Left lung (tissue), 4 donors: ENCODE measurements at regions not wholly inside any gene's neighbourhood (a gene's known extent, or its start where the extent isn't known, plus 50 kb on each side); places are given as distances from the start of the nearest gene placed in this dataset.

Source experiments
- ATAC-seq: fragments of 200-7000 bp; cut with Tn5 transposase; one replicate; pipeline ENCODE4 v1.9.1; 2020; ENCODE audit warnings: moderate library complexity
- DNase-seq, 4 donors: peaks; one replicate each; pipeline ENCODE4 v3.0.0-alpha.2; 2013 to 2020
- H3K27ac ChIP-seq, 2 donors: fragments of 200-600 bp; sonication (generic) in 1 of 2; one replicate each; pipeline versions ENCODE4 v1.5.0 to v1.8.0; 2020 to 2021
- H3K27me3 ChIP-seq, 2 donors: fragments of 200-600 bp; sonication (generic) in 1 of 2; one replicate each; pipeline versions ENCODE4 v1.5.0 to v1.8.0; 2020 to 2021
- H3K36me3 ChIP-seq, 2 donors: fragments of 200-600 bp; sonication (generic) in 1 of 2; one replicate each; pipeline versions ENCODE4 v1.5.0 to v1.8.0; 2020 to 2021
- H3K4me1 ChIP-seq, 2 donors: fragments of 200-600 bp; one replicate each; pipeline ENCODE4 v1.8.0; 2021
- H3K4me3 ChIP-seq, 2 donors: fragments of 200-600 bp; sonication (generic) in 1 of 2; one replicate each; pipeline versions ENCODE4 v1.5.0 to v1.8.0; 2020 to 2021; ENCODE audit warnings: mild to moderate bottlenecking in 1 of 2
- H3K9me3 ChIP-seq, 2 donors: fragments of 200-600 bp; sonication (generic) in 1 of 2; one replicate each; pipeline versions ENCODE4 v1.5.0 to v1.8.0; 2020 to 2021
- CTCF ChIP-seq, 2 donors: fragments of 200-600 bp; sonication (generic) in 1 of 2; IDR thresholded peaks; one replicate each; pipeline versions ENCODE4 v1.5.0 to v1.8.0; 2021; ENCODE audit warnings: antibody characterized with exemption in 2 of 2
- intact Hi-C, 2 donors: fragments of 100-400 bp; cut with DNase I; formaldehyde crosslinking; loops; one replicate each; pipeline versions ENCODE4 v1.11.2 to v1.14.2; 2022
- donor health status: DM: no; HTN: yes; CAD: no.
- donor health status: DM: no; HTN: no; CAD: no.

DNA sequence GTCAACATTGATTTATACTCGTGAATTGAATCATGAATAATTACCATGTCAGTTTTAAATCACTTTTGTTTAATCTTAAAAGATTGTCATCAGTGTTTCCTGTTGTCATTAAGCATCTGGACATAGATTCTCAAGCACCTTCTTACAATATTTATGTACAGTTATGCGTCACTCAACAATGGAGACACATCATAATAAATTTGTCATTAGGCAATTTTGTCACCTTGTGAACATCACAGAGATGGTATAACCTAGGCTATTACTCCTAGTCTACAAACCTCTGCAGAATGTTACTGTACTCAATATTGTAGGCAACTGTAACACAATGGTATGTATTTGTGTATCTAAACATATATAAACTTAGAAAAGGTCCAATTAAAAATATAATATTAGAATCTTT, 2130.9 kb upstream of the PCDH20 start:
- no peak for TF ChIP-seq CTCF (IDR thresholded peaks at IDR 0.05)
- Histone ChIP-seq H3K4me3 (no peak overlapping the region), H3K9me3 (no peaks in the 10 kb centered on the region), H3K4me1 (no peaks in the 10 kb centered on the region), H3K27ac (no peak overlapping the region), H3K36me3 (no peaks in the 10 kb centered on the region), H3K27me3 (no peaks in the 10 kb centered on the region)
- ATAC-seq (no peak), DNase-seq (no peak)
- intact Hi-C loops, result no loop called here

DNA sequence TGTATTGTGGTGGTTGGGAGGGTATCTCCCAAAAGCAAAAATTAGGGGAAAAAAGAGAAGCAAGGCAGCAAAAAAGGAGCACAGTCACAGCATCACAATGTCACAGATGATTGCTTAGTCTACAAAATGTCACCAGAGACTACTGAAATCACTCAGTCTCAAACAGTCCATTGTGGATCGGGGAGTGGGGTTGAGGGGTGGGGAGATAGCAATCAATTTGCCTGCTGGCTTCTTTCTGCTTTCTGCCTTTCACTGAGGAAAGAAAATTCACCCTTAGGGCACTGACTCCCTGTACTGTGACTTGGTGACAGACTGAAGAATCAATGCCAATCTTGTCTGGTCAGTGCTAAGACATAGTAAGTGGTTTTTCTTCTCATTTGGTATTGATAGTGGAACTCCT, 2127.1 kb upstream of the PCDH20 start:
- Histone ChIP-seq H3K27ac (no peak overlapping the region), H3K4me3 (no peak overlapping the region), H3K4me1 (no peaks in the 10 kb centered on the region), H3K27me3 (no peaks in the 10 kb centered on the region), H3K36me3 (no peaks in the 10 kb centered on the region), H3K9me3 (no peaks in the 10 kb centered on the region)
- ATAC-seq, result no peak
- no peak for TF ChIP-seq CTCF (IDR thresholded peaks at IDR 0.05)
- intact Hi-C loops, result no loop called here
- no peak for DNase-seq

GRCh38 chr13:63541336-63541735, 2125.7 kb upstream of the PCDH20 start:
- DNase-seq (no peak), ATAC-seq (no peak)
- TF ChIP-seq CTCF (IDR thresholded peaks at IDR 0.05), result no peak
- Histone ChIP-seq H3K4me3 (no peak overlapping the region), H3K36me3 (no peaks in the 10 kb centered on the region), H3K4me1 (no peaks in the 10 kb centered on the region), H3K9me3 (no peaks in the 10 kb centered on the region), H3K27me3 (no peaks in the 10 kb centered on the region), H3K27ac (no peak overlapping the region)
- intact Hi-C loops, result no loop called here

DNA sequence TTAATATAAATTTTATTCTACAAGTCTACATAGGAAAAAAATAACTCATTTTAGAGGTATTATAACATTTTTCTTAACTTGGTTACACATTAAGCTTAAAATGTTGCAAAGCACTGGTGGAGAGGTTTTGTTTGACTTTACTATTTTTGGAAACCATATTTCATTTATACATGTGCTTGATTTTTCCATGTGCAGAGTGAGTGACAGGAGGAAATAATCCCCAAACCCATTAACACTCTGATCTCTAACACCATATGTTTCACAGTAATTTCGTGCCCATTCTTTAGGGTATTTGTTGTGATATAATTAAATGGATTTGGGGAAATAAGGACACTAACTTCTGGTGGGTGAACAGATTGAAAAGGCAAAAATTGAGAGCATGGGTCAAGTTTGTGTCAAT, 2124.4 kb upstream of the PCDH20 start:
- DNase-seq, result no peak
- intact Hi-C loops, result no loop called here
- no peak overlapping the region for H3K4me3 ChIP-seq
- no peaks in the 10 kb centered on the region for H3K4me1 ChIP-seq
- H3K9me3 ChIP-seq, result no peaks in the 10 kb centered on the region
- TF ChIP-seq CTCF (IDR thresholded peaks at IDR 0.05), result no peak
- no peak for ATAC-seq
- no peaks in the 10 kb centered on the region for H3K27me3 ChIP-seq
- no peaks in the 10 kb centered on the region for H3K36me3 ChIP-seq
- H3K27ac ChIP-seq, result no peak overlapping the region

GRCh38 chr13:63517371-63517770, 2101.7 kb upstream of the PCDH20 start:
- Histone ChIP-seq H3K4me3 (no peak overlapping the region), H3K27ac (no peak overlapping the region), H3K4me1 (no peaks in the 10 kb centered on the region), H3K36me3 (no peaks in the 10 kb centered on the region), H3K9me3 (no peaks in the 10 kb centered on the region), H3K27me3 (no peaks in the 10 kb centered on the region)
- DNase-seq, result peak in 1 of 4 donors; percentile 26
- intact Hi-C loops, result no loop called here
- no peak for ATAC-seq
- TF ChIP-seq CTCF (IDR thresholded peaks at IDR 0.05), result no peak
